HepG2 (cell line): ENCODE measurements at regions not wholly inside any gene's neighbourhood (a gene's known extent, or its start where the extent isn't known, plus 50 kb on each side); places are given as distances from the start of the nearest gene placed in this dataset.

Experiments used
- ATF3 ChIP-seq: sonication (generic); formaldehyde crosslinking; IDR thresholded peaks from 2 replicates; pipeline ENCODE4 v1.4.0; 2020; ENCODE audit warnings: missing genetic modification reagents
- GATAD2A ChIP-seq: IDR thresholded peaks from 2 replicates; pipeline ENCODE4 v1.6.1; 2016
- GTF2F1 ChIP-seq: fragments of 150-350 bp; IDR thresholded peaks from 2 replicates; pipeline ENCODE4 v1.6.1; 2014; ENCODE audit warnings: low read length
- HMG20B ChIP-seq: conservative IDR thresholded peaks from 2 replicates; pipeline ENCODE4 v1.6.1; 2016; ENCODE audit warnings: missing genetic modification reagents, missing compliant biosample characterization
- SRSF9 ChIP-seq: fragments of 200-400 bp; formaldehyde crosslinking; IDR thresholded peaks from 2 replicates; pipeline ENCODE4 v1.6.1; 2018; ENCODE audit warnings: borderline replicate concordance, mild to moderate bottlenecking, low read depth, low read length; ENCODE audit not compliant: insufficient read depth, poor library complexity, severe bottlenecking
- THRA ChIP-seq: sonication (generic); formaldehyde crosslinking; IDR thresholded peaks from 2 replicates; pipeline ENCODE4 v1.4.0; 2020; ENCODE audit warnings: missing genetic modification reagents, borderline replicate concordance
- ZFP82 ChIP-seq: sonication (generic); formaldehyde crosslinking; IDR thresholded peaks from 2 replicates; pipeline ENCODE4 v1.5.1; 2020; ENCODE audit warnings: mild to moderate bottlenecking, missing genetic modification reagents, borderline replicate concordance

GRCh38 chr5:40376566-40376965 is 303.1 kb upstream of the PTGER4 start:
- no peak for TF ChIP-seq HMG20B (CRISPR knock-in tag)
- TF ChIP-seq GTF2F1 = no peak
- no peak for TF ChIP-seq THRA (CRISPR knock-in tag)
- TF ChIP-seq ZFP82 (CRISPR knock-in tag) = no peak
- TF ChIP-seq ATF3 (CRISPR knock-in tag) = no peak
- no peak for TF ChIP-seq SRSF9
- no peak for TF ChIP-seq GATAD2A (CRISPR knock-in tag)
